Activated T-cell treated with anti-CD3 and anti-CD28 coated beads for 48 hours (primary cell): ENCODE measurements at regions not wholly inside any gene's neighbourhood (a gene's known extent, or its start where the extent isn't known, plus 50 kb on each side); places are given as distances from the start of the nearest gene placed in this dataset.

Experiments
- DNase-seq: peaks from one replicate; pipeline ENCODE4 v3.0.0-alpha.2; 2020; ENCODE audit warnings: low read depth

DNA sequence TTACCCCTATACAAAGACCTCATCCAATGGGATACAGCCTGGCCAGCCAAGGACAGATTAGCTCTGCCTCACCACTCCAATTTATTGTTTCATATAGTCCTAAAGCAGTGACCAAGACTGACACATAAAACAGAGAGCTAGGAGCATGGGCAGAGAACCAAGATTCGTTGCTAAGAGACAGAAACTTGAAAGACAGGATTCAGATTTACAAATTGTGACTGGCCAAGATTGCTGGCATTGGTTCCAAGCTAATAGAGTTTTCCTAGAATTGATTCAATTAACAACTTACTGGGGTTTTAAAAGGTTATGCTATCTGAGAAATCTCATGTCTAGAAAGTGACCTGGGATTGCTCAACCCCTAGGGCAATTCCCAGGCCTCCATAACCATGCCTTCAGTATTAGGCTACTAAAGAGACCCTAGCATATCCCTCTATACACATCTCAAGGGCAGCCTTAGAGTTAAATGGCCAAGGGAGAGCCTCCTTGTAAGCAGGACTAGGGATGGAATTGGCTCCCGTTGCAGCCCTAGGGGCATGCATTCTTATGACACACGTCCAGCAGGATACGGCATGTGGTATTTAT lies 75.6 kb downstream of the ICOS start:
- DNase-seq = no peak

DNA sequence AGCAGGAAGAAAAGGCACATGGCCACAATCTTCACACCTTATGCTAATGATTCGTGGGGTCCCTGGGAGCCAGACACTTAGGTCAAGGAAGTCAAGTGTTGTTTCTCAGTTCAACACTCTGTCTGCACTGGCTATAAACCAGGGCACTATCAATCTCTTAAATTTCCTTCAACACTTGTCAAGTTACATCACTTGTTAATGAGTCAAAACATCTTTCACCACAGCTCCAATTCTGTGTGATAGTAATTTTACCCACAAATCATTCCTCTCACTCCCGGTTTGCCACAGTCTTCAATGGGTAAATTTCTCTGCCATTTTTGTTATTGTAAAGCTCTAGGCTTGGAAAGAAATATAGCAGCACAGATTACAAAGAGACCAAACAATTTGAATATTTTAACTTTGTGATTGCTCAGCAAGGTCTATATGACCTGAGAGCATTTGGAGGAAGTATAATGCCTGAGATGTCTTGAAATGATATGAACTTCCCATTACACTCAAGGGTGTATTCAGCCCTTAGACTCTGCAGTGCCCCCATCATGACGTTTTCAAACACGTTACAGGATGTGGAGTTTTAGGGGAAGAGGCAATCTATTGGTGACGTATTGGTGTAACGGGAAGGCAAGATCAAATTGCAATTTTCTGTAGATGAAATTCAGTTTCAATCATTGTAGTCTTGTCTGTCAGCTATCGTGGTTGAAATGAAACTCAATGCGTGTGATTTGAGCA lies 78.7 kb downstream of the ICOS start:
- no peak for DNase-seq

DNA sequence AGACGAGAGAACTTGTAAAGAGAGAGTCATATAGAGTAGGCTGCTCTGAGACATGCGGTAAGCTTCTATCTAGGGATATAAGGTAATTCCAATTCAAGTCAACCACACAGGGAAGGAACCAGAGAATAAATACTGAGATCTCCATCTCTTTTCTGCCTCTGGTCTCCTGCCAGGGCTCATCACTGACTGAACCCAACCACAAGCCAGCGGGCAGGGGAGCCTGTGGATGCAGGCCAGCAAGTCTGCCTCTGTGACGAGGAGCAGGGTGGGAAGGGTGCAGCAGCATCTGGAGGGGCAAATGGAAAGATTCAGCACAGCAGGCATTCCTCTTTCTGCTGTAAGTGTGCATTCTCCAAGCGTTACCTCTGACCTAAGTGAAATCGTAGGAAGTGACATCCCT lies 82.2 kb downstream of the ICOS start:
- DNase-seq = no peak

DNA sequence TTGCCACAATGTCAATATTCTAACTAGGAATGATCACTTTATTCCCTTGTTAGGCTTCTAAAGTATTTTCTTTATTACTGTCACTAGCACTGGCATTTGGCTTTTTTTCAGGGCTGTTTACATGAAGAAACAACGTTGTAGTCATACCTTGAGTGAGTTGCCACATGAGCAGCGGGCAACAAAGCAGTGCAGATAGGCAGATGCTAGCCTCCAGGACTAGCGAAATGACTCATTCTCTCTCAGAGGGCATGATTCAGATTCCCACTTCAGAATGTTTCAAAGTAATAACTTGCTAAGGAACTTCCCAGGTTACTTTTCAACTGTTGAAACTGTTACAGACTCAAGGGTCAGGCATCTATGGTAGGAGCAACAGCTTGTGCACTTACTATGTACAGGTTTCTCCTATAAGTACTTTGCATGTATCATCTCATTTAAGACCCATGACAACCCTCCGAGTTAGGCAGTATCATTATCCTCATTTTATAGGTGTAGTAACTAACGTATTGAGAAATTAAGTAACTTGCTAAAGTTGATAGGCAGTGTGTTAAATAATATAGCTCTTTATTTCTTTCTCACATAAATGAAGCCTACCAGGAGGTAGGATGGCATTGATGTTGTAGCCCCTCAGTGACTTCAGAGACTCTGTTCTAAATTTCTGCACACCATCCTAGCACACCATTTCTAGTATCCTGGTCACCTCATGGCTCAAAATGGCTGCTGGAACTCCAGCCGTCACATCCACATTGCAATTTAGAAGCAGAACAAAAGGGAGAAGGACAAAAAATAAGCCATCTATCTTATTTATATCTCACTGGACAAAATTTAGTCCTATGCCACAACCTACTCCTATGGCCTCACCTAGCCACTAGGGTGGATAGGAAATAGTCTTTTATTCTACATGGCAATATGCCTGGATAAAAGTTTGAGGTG lies 83.3 kb downstream of the ICOS start:
- DNase-seq = peak; percentile 47

- DNase-seq = no peak
Observed at GRCh38 chr2:204021290-204022081, 84.9 kb downstream of the ICOS start.

- DNase-seq = no peak
Observed at GRCh38 chr2:204022550-204022949, 86.0 kb downstream of the ICOS start.

GRCh38 chr2:204023088-204023487 lies 86.5 kb downstream of the ICOS start:
- no peak for DNase-seq

DNA sequence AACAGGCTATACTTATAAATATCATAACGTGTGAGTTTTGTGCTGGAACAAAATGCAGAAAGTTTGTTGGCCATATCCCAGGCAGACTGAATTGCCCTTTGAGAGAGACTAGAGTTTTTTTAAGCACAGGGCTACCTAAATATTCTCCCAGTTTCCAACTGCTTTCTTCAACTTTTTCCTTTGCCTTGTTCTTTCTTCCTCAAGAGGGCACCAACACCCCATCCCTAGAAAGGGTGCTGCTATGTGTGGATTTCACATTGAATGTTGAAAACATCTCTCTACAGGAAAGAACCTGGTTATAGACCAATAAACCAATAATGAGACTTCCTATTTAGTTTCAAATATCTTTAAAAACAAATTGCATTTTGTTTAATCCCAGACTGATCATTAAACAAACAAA lies 87.9 kb downstream of the ICOS start:
- no peak for DNase-seq

GRCh38 chr2:204024906-204025475 lies 88.4 kb downstream of the ICOS start:
- no peak for DNase-seq

DNA sequence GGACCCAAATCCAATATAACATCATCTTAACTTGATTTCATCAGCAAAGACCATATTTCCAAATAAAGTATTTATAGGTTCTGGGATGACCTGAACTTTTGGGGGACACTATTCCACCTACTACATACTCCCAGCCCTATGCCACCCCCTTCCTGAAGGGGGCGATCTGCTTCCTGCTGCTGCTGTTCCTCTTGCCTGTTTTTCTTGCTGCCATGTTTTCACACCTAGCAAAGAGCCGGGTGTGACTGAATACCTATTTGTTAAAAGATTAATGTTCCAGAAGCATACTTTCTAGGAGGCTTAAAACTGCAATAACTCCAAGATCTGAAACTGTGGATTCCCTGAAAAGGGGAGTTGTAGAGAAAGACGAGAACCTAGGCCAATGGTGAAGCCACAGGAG lies 89.7 kb downstream of the ICOS start:
- no peak for DNase-seq

- DNase-seq = no peak
Observed at GRCh38 chr2:204027091-204027490, 90.5 kb downstream of the ICOS start.

DNA sequence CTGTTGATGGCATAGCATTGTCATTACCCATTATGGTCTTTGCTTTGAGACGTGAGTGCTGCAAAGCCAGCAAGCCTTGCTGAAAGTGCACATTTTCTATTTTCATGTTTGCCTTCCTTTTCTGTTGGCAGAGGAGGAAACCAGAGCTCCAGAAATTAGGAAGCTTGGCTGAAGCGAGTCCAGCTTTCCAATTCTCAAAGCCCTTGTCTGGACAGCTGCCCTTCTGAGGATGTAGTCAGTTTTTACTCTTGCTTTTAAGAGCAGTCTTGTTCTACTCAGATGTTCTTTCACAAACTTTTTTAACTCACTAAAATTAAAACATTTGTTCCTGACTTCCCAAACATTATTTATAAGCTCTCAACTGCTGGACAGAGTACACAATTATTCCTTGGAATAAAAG lies 93.8 kb downstream of the ICOS start:
- DNase-seq = no peak

DNA sequence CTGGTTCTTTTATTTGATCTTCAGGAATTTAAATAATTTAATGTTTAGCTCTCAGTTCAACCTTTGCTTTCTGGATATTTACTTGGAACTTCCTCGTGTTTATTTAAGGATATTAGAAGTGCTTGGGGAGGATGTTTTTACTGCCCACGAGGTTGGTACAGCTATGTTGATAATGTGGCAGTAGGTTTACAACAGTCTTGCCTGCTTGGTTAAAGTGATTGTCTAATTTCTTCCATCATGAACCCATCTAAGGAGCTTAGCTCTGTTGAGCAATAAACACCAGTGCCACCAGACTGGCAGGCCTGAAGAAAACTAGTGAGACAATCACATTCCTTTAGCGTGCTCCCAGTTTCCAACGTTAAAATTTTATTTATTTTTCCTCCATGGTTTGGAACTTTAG lies 94.5 kb downstream of the ICOS start:
- no peak for DNase-seq

GRCh38 chr2:204032301-204032700 lies 95.7 kb downstream of the ICOS start:
- no peak for DNase-seq

GRCh38 chr2:204033611-204034495 lies 97.3 kb downstream of the ICOS start:
- no peak for DNase-seq

DNA sequence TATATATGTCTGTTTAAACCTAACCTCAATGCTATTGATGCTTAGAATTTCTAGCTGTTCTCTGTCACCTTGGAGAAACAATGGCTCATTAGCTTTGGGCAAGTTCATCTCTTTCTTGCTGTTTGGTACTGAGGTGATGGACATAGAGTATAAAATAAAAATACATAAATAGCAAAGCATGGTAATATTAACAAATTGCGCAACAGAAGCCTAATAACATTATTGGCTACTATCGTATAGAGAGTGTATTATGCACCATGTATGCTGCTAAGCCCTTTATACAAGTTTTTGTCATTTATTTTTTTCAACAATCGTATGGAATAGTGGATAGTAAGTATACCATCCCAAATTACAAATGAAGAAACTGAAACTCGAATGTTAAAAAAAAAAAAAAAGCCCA lies 100.1 kb downstream of the ICOS start:
- no peak for DNase-seq

DNA sequence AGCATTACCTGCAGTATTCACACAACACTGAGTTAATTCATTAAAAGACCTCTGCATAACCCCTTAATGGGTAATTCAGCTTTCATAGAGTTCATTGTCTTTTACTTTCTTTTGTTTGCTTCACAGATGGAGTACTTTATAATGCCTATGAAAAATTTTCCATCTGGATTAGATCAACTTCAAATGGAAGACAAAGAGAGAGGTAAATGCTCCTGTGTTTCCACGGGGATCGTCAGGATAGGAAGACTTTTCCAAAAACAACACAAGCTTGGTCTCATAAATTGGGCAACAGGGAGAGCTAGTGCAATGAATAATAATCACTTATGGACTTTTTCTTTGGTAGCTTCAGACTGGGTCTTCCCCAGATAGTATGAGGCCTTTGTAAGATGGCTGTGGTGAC lies 100.7 kb downstream of the ICOS start:
- no peak for DNase-seq

DNA sequence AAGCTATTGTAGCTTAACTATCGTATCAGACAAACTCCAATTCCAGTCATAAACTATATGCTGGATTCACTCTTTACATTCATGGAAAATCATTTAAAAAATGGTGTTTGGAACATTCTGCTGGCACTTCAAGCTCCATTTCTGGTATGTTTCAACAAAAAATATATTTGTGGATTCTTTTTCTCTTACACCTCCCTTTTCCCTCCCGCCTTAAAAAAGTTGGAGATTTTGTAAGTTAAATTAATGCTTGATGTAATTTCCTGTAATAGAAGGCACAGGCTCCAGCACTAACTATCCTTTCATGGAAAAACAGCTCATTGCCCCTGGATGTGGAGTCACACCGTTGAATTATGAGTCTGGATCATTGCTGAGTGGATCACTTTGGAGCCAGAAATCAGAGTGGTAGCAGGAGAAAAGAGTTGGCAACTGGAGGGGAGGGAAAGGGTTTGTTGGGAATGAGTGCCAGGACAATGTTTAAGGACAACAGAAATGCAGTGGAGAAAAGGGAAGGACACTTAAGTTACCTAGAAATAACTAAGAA lies 102.8 kb downstream of the ICOS start:
- no peak for DNase-seq

- DNase-seq = no peak
Observed at GRCh38 chr2:204040016-204040415, 103.5 kb downstream of the ICOS start.

DNA sequence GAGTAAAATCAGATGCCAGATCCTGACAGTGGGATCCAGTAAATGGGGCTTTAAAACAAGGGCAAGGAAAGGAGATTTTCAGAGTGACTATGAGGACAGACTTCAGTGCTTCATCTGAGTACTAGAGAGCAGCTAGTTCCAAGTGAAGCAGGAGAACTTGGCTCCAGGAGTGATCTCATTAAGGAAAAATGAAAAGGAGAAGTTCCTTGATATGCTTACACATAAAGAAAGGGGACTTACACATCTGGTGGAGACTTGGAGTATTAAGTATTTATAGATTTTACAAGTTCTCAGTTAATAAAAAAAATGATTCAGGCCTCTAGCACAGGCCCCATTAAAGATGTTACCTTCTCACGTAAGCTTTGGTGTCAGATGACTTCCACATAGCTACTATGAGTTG lies 105.8 kb downstream of the ICOS start:
- DNase-seq = no peak

DNA sequence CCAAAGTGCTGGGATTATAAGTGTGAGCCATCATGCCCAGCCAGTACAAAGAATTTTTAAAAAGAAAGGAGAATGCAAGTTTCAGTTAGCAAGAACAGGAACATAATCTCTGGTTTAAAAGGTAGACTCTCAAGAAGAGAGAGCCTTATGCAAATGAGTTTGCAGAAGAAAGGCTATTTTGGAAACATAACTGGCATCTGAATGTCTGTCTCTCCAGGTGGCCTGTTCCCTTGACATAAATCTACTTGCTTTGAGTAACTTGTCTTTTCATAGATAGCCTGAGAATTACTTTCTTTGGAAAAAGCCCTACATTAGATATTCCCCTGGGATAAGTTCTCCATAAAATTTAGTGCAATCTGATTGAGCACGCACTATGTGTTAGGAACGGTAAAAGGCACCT lies 109.6 kb downstream of the ICOS start:
- DNase-seq = no peak
